ENCODE measurements at regions not wholly inside any gene's neighbourhood (a gene's known extent, or its start where the extent isn't known, plus 50 kb on each side); places are given as distances from the start of the nearest gene placed in this dataset.
"Not testable (repeated sequence)": the region's sequence is repeated elsewhere in the genome, so short reads cannot be mapped to it uniquely, and the experiment has no call there.

DNA sequence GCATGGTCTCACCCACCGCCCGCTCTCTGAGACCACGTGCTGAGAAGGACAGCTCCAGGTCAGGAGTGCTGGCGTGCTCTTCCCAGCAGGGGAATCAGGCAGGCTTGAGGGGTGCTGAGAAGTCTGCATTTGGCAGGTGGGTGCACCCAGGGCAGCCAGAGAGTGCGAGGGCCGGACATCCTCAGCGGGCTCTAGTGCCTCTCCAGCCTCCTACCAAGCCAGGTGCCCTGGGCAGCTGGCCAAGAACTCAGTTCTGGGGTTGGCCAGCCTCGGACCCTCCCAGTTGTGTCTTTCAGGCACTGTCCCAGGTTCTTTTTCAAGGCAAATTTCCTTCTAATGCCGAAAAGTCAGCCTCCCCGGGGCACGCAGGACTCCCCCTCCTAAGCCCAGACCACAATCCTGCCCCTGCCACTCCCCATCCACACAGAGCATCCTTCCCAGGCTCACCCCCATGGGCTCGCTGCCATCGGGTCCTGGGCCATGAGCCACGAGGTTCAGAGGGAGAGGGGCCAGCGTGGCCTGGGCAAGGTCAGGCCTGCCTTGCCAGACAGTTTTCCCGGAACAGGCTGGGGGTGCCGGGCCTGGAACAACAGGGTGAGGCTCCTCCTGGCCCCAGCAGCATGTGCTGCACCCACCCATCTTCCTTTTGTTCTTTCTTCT, 52.2 kb upstream of the GPC1 start:
- DNase-seq: no peak

- no peak for DNase-seq
Observed at GRCh38 chr2:240383871-240384700, 51.4 kb upstream of the GPC1 start.

DNA sequence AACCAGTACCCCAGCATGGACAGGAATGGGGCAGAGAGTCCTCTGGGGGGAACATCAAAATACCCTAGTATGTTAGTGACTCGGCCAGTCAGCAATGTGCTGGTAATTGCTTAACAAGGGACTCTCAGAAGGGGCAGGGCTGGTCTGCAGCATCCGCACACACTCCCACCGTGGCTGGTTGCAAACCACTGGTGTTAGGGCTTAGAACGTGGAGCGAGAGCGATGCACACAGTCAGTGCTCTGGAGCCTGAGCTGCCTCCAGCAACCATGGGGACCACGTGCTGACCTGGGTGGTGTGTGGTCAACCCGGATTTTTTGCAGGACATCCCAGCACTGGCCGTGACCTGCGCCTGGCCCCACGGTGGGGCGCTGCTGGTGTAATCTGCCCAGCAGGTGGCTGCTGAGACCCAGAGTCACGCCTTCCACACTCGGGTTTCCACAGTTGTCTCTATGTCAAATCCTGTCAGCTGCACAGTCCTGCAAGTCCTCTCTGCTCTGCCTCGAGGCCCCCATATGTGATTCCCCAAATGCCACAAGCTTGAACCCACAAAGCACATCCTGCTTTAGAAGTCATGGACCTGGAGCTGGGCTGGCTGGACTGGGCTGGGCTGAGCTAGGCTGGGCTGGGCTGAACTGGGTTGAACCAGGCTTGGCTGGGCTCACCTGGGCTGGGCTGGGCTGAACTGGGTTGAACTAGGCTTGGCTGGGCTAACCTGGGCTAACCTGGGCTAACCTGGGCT, 50.6 kb upstream of the GPC1 start:
- DNase-seq: no peak

DNA sequence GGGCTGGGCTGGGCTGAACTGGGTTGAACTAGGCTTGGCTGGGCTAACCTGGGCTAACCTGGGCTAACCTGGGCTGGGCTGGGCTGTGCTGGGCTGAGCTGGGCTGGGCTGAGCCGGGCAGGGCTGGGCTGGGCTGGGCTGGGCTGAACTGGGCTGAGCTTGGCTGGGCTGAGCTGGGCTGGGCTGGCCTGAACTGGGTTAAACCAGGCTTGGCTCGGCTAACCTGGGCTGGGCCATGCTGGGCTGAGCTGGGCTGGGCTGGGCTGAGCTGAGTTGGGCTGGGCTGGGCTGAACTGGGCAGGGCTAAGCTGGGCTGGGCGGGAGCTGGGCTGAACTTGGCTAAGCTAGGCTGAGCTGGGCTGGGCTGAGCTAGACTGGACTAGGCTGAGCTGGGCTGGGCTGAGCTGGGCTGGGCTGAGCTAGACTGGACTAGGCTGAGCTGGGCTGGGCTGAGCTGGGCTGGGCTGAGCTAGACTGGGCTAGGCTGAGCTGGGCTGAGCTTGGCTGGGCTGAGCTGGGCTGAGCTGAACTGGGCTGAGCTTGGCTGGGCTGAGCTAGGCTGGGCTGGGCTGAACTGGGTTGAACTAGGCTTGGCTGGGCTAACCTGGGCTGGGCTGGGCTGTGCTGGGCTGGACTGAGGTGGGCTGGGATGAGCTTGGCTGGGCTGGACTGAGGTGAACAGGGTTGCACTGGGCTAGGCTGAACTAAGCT, 49.9 kb upstream of the GPC1 start:
- not testable (repeated sequence) for DNase-seq
